ENCODE measurements at regions not wholly inside any gene's neighbourhood (a gene's known extent, or its start where the extent isn't known, plus 50 kb on each side); places are given as distances from the start of the nearest gene placed in this dataset.

DNA sequence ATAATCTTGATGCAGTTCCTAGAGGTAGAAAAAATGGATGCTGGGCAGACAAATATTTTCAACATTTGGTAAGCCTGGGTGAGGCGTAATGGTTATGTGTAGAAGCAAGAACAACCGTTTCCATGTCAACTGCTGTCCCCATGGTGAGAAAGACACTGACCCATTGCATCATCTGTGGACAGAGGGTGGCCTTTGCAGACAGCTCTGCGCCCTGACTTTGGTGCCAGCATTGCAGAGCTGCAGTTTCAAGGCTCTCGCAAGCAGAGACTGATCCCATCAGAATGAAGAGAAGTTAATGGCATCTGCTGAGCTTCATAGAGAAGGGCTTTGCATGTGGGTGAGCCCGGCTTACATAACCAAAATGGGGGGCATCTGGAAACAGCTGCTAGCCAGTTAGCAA, 179.0 kb upstream of the ADRA1B start:
- H3K27ac ChIP-seq (ENCODE audit: low read length): no peak overlapping the region
- no peak overlapping the region for H3K4me2 ChIP-seq (ENCODE audit: low read depth, low read length)
- H2AFZ ChIP-seq (ENCODE audit: low read length): no peak overlapping the region
- H3K36me3 ChIP-seq (replicated peaks; ENCODE audit: insufficient read depth, low read length): no peaks in the 10 kb centered on the region
- no peaks in the 10 kb centered on the region for H3F3A ChIP-seq (ENCODE audit: insufficient read depth, low read length)
- no peak for DNase-seq
- no peak overlapping the region for H3K4me3 ChIP-seq (ENCODE audit: low read length)
- no peaks in the 10 kb centered on the region for H3K4me1 ChIP-seq (ENCODE audit: low read length)
- no peaks in the 10 kb centered on the region for H4K20me1 ChIP-seq (ENCODE audit: insufficient read depth, low read length)
- no peaks in the 10 kb centered on the region for H3K9me3 ChIP-seq (replicated peaks; ENCODE audit: insufficient read depth, low read length)
- no peaks in the 10 kb centered on the region for H3K79me2 ChIP-seq (ENCODE audit: low read length)
- no peak for TF ChIP-seq EZH2phosphoT487 (IDR thresholded peaks at IDR 0.05; ENCODE audit: low read length)
- TF ChIP-seq, protein P1, sequence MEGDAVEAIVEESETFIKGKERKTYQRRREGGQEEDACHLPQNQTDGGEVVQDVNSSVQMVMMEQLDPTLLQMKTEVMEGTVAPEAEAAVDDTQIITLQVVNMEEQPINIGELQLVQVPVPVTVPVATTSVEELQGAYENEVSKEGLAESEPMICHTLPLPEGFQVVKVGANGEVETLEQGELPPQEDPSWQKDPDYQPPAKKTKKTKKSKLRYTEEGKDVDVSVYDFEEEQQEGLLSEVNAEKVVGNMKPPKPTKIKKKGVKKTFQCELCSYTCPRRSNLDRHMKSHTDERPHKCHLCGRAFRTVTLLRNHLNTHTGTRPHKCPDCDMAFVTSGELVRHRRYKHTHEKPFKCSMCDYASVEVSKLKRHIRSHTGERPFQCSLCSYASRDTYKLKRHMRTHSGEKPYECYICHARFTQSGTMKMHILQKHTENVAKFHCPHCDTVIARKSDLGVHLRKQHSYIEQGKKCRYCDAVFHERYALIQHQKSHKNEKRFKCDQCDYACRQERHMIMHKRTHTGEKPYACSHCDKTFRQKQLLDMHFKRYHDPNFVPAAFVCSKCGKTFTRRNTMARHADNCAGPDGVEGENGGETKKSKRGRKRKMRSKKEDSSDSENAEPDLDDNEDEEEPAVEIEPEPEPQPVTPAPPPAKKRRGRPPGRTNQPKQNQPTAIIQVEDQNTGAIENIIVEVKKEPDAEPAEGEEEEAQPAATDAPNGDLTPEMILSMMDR (IDR thresholded peaks at IDR 0.05; ENCODE audit: low read length): no peak
- TF ChIP-seq EZH2 (optimal IDR thresholded peaks at IDR 0.05; ENCODE audit: low read depth, low read length): no peak
- H3K9me2 ChIP-seq (replicated peaks; ENCODE audit: insufficient read depth, low read length): no peaks in the 10 kb centered on the region
- H3K27me3 ChIP-seq (replicated peaks; ENCODE audit: insufficient read depth, low read length): no peaks in the 10 kb centered on the region
- H3K9ac ChIP-seq (ENCODE audit: low read length): no peak overlapping the region

DNA sequence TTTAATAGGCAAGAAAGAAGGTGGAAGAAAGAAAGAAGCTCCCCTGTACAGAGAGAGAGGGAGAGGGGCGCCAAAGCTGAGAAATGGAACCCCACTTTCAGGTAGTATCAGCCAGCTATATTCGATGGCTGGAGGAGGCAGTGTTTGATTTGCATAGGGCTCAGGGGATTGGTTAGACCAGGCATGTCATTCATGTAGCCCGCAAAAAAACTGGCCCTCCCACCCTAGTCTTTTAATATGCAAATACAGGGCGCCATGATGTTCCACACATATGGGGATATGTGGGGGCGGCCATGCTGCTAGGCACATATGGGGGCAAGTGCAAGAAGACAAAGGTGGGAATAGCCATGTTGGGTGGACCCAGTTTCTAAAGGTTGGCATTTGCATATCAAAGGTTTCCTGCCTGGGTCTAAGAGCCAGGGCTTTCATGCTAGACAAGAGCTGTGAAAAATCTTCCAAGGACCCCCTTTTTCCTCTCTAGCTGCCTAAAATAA, 174.4 kb upstream of the ADRA1B start:
- no peak overlapping the region for H3K9ac ChIP-seq (ENCODE audit: low read length)
- no peaks in the 10 kb centered on the region for H3K4me1 ChIP-seq (ENCODE audit: low read length)
- no peaks in the 10 kb centered on the region for H3K79me2 ChIP-seq (ENCODE audit: low read length)
- TF ChIP-seq EZH2 (optimal IDR thresholded peaks at IDR 0.05; ENCODE audit: low read depth, low read length): no peak
- TF ChIP-seq EZH2phosphoT487 (IDR thresholded peaks at IDR 0.05; ENCODE audit: low read length): no peak
- TF ChIP-seq, protein P1 (IDR thresholded peaks at IDR 0.05; ENCODE audit: low read length): no peak
- DNase-seq: no peak
- no peaks in the 10 kb centered on the region for H3K9me3 ChIP-seq (replicated peaks; ENCODE audit: insufficient read depth, low read length)
- H3K27me3 ChIP-seq (replicated peaks; ENCODE audit: insufficient read depth, low read length): no peaks in the 10 kb centered on the region
- no peak overlapping the region for H3K4me2 ChIP-seq (ENCODE audit: low read depth, low read length)
- no peaks in the 10 kb centered on the region for H4K20me1 ChIP-seq (ENCODE audit: insufficient read depth, low read length)
- no peak overlapping the region for H3K27ac ChIP-seq (ENCODE audit: low read length)
- no peaks in the 10 kb centered on the region for H3F3A ChIP-seq (ENCODE audit: insufficient read depth, low read length)
- no peaks in the 10 kb centered on the region for H3K9me2 ChIP-seq (replicated peaks; ENCODE audit: insufficient read depth, low read length)
- H2AFZ ChIP-seq (ENCODE audit: low read length): no peak overlapping the region
- H3K36me3 ChIP-seq (replicated peaks; ENCODE audit: insufficient read depth, low read length): no peaks in the 10 kb centered on the region
- no peak overlapping the region for H3K4me3 ChIP-seq (ENCODE audit: low read length)

DNA sequence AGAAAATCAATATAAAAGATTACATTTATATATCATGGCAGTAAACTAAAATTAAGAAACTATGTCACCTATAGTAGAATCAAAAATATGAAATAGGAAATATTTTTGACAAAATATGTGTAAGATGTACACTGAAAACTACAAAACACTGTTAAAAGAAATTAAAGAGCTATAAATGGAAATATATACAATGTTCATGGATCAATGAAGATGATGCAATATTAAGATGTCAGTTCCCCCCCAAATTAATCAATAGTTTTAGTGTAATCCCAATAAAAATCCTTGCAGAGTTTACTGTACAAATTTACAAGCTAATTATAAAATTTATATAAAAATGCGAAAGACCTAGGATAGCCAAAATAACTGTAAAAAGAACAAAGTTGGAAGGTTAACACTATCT, 173.0 kb upstream of the ADRA1B start:
- no peak for TF ChIP-seq EZH2phosphoT487 (IDR thresholded peaks at IDR 0.05; ENCODE audit: low read length)
- TF ChIP-seq, protein P1 (IDR thresholded peaks at IDR 0.05; ENCODE audit: low read length): no peak
- no peak for TF ChIP-seq EZH2 (optimal IDR thresholded peaks at IDR 0.05; ENCODE audit: low read depth, low read length)
- DNase-seq: no peak

More for the DNA sequence above, 173.0 kb upstream of the ADRA1B start:
- Histone ChIP-seq H3K9ac (ENCODE audit: low read length) (no peak overlapping the region), H3K27me3 (replicated peaks; ENCODE audit: insufficient read depth, low read length) (no peaks in the 10 kb centered on the region), H3K4me2 (ENCODE audit: low read depth, low read length) (no peak overlapping the region), H2AFZ (ENCODE audit: low read length) (no peak overlapping the region), H3K36me3 (replicated peaks; ENCODE audit: insufficient read depth, low read length) (no peaks in the 10 kb centered on the region), H3K79me2 (ENCODE audit: low read length) (no peaks in the 10 kb centered on the region), H3K9me3 (replicated peaks; ENCODE audit: insufficient read depth, low read length) (no peaks in the 10 kb centered on the region), H3F3A (ENCODE audit: insufficient read depth, low read length) (no peaks in the 10 kb centered on the region), H4K20me1 (ENCODE audit: insufficient read depth, low read length) (no peaks in the 10 kb centered on the region), H3K27ac (ENCODE audit: low read length) (no peak overlapping the region), H3K4me3 (ENCODE audit: low read length) (no peak overlapping the region), H3K9me2 (replicated peaks; ENCODE audit: insufficient read depth, low read length) (no peaks in the 10 kb centered on the region), H3K4me1 (ENCODE audit: low read length) (no peaks in the 10 kb centered on the region)
